CD4-positive, alpha-beta T cell (primary cell): ENCODE measurements at regions not wholly inside any gene's neighbourhood (a gene's known extent, or its start where the extent isn't known, plus 50 kb on each side); places are given as distances from the start of the nearest gene placed in this dataset.

Experiments
- ATAC-seq: fragments of 200-7000 bp; cut with Tn5 transposase; one replicate; pipeline ENCODE4 v1.10.0; 2022; ENCODE audit warnings: mild to moderate bottlenecking; ENCODE audit not compliant: poor library complexity
- CTCF ChIA-PET: fragments of 350-600 bp; sonication (Branson Sonifier 250); formaldehyde crosslinking; loops from one replicate; lab custom pipeline; 2021; ENCODE audit warnings: antibody characterized with exemption, inconsistent platforms; lab: Charles Lee
- POLR2A ChIA-PET: fragments of 350-600 bp; sonication (Branson Sonifier 250); formaldehyde crosslinking; loops from one replicate; lab custom pipeline; 2021; ENCODE audit warnings: antibody characterized with exemption, inconsistent platforms; lab: Charles Lee
- DNase-seq, 14 experiments: peaks; one replicate each; pipeline ENCODE4 v3.0.0-alpha.2; 2013 to 2020; ENCODE audit warnings: mixed read lengths in 2 of 14
- H3K27ac ChIP-seq, 2 donors: one replicate each; pipeline versions ENCODE4 v1.5.1 to v1.7.0; 2013; ENCODE audit warnings: low read length in 2 of 2, low read depth in 1 of 2, mild to moderate bottlenecking in 1 of 2
- H3K27me3 ChIP-seq, 2 experiments: 1 replicate in 1 of 2; 2 replicates in 1 of 2; pipeline versions ENCODE4 v1.6.1 to v1.7.0; 2013; ENCODE audit warnings: low read length in 2 of 2, control low read depth in 1 of 2, mild to moderate bottlenecking in 1 of 2, moderate library complexity in 1 of 2; ENCODE audit not compliant: insufficient read depth in 2 of 2, control insufficient read depth in 1 of 2
- H3K36me3 ChIP-seq: one replicate; pipeline ENCODE4 v1.6.1; 2013; ENCODE audit warnings: low read length, control low read depth; ENCODE audit not compliant: insufficient read depth
- H3K4me1 ChIP-seq: one replicate; pipeline ENCODE4 v1.6.1; 2013; ENCODE audit warnings: low read length, control low read depth; ENCODE audit not compliant: insufficient read depth
- H3K4me3 ChIP-seq: one replicate; pipeline ENCODE4 v1.5.1; 2013; ENCODE audit warnings: mild to moderate bottlenecking, low read length, moderate library complexity
- H3K9me3 ChIP-seq, 2 experiments: 1 replicate in 1 of 2; 2 replicates in 1 of 2; pipeline versions ENCODE4 v1.6.1 to v1.7.0; 2013; ENCODE audit warnings: low read length in 2 of 2, mild to moderate bottlenecking in 2 of 2, control low read depth in 1 of 2, moderate library complexity in 1 of 2; ENCODE audit not compliant: control insufficient read depth in 1 of 2, insufficient read depth in 1 of 2
- H3K27ac Mint-ChIP-seq: one replicate; pipeline ENCODE4 v1.8.0; 2020; ENCODE audit warnings: mixed read lengths
- H3K27me3 Mint-ChIP-seq: one replicate; pipeline ENCODE4 v1.8.0; 2021; ENCODE audit warnings: mixed read lengths
- H3K36me3 Mint-ChIP-seq: one replicate; pipeline ENCODE4 v1.8.0; 2021; ENCODE audit warnings: low read depth, mixed read lengths
- H3K4me1 Mint-ChIP-seq: one replicate; pipeline ENCODE4 v1.8.0; 2021; ENCODE audit warnings: low read depth, mixed read lengths
- H3K4me3 Mint-ChIP-seq: one replicate; pipeline ENCODE4 v1.8.0; 2020; ENCODE audit warnings: mild to moderate bottlenecking, mixed read lengths
- H3K9me3 Mint-ChIP-seq: one replicate; pipeline ENCODE4 v1.8.0; 2020; ENCODE audit warnings: mixed read lengths
- CTCF ChIP-seq: fragments of 200-600 bp; IDR thresholded peaks from one replicate; pipeline ENCODE4 v1.8.0; 2022; ENCODE audit warnings: antibody characterized with exemption, mild to moderate bottlenecking
- intact Hi-C, 2 experiments: fragments of 100-400 bp; cut with DNase I in 1 of 2; cut with micrococcal nuclease in 1 of 2; formaldehyde crosslinking; loops; one replicate each; pipeline versions ENCODE4 v1.15.1 to v1.9.0; 2023 to 2025; cut with DNase I, micrococcal nuclease

GRCh38 chr2:64748147-64748546 lies 94.4 kb upstream of the SERTAD2 start:
- Histone ChIP-seq H3K9me3 (no peaks in the 10 kb centered on the region), H3K27ac (no peak overlapping the region), H3K4me3 (no peak overlapping the region), H3K36me3 (no peaks in the 10 kb centered on the region), H3K4me1 (peaks cover 16% of the 10 kb centered on the region), H3K27me3 (no peaks in the 10 kb centered on the region)
- CTCF ChIA-PET: interaction anchor here (1.6 to 4.2 kb wide), 3 partner anchors 21 to 102 kb away, joined by 6 to 18 read pairs (median 13); partner anchors contain the start of gene SERTAD2
- Mint-ChIP-seq H3K9me3 (no peaks in the 10 kb centered on the region), H3K4me3 (no peak overlapping the region), H3K4me1 (peaks cover 37% of the 10 kb centered on the region), H3K36me3 (peaks cover 11% of the 10 kb centered on the region), H3K27me3 (no peaks in the 10 kb centered on the region), H3K27ac (peak overlapping the region; percentile 92)
- intact Hi-C loops: no loop called here
- TF ChIP-seq CTCF: no peak
- no peak for ATAC-seq
- no peak for DNase-seq
- POLR2A ChIA-PET: interaction anchor here (0.8 to 6.4 kb wide), 5 partner anchors 10 to 104 kb away, joined by 4 to 395 read pairs (median 5); partner anchors contain the start of gene SERTAD2

- Mint-ChIP-seq H3K27me3 (no peaks in the 10 kb centered on the region), H3K4me3 (peak overlapping the region; percentile 74), H3K27ac (peak overlapping the region; percentile 92), H3K9me3 (no peaks in the 10 kb centered on the region), H3K36me3 (peaks cover 11% of the 10 kb centered on the region), H3K4me1 (peaks cover 37% of the 10 kb centered on the region)
- no peak for ATAC-seq
- ChIA-PET CTCF (interaction anchor here (1.0 to 5.4 kb wide), 4 partner anchors 15 to 102 kb away, joined by 5 to 35 read pairs (median 16); partner anchors contain the start of gene SERTAD2), POLR2A (interaction anchor here (0.8 to 6.4 kb wide), 10 partner anchors 10 to 104 kb away, joined by 3 to 395 read pairs (median 9); partner anchors contain the start of gene SERTAD2)
- TF ChIP-seq CTCF: no peak
- Histone ChIP-seq H3K9me3 (no peaks in the 10 kb centered on the region), H3K27ac (no peak overlapping the region), H3K27me3 (no peaks in the 10 kb centered on the region), H3K4me1 (peaks cover 16% of the 10 kb centered on the region), H3K4me3 (no peak overlapping the region), H3K36me3 (no peaks in the 10 kb centered on the region)
- intact Hi-C loops: no loop called here
- DNase-seq: peak in 1 of 14 experiments; percentile 18
These were observed 94.8 kb upstream of the SERTAD2 start for GRCh38 chr2:64748561-64748960.

GRCh38 chr2:64749446-64749845 lies 95.7 kb upstream of the SERTAD2 start:
- no peaks in the 10 kb centered on the region for H3K9me3 ChIP-seq
- CTCF ChIA-PET: interaction anchor here (0.8 to 5.4 kb wide), 5 partner anchors 14 to 103 kb away, joined by 3 to 35 read pairs (median 13); partner anchors contain the start of gene SERTAD2
- POLR2A ChIA-PET: interaction anchor here (1.0 to 6.4 kb wide), 14 partner anchors 11 to 226 kb away, joined by 3 to 395 read pairs (median 24); partner anchors contain the start of genes AFTPH and SERTAD2
- H3K27ac ChIP-seq: peak overlapping the region; percentile 75 to 81
- ATAC-seq (no peak), DNase-seq (peak in 2 of 14 experiments; percentile 27 to 36)
- H3K4me3 ChIP-seq: peak overlapping the region; percentile 96
- H3K4me3 Mint-ChIP-seq: peak overlapping the region; percentile 95
- intact Hi-C loops: no loop called here
- peak overlapping the region; percentile 92 for H3K27ac Mint-ChIP-seq
- H3K4me1 Mint-ChIP-seq: peaks cover 37% of the 10 kb centered on the region
- no peaks in the 10 kb centered on the region for H3K27me3 ChIP-seq
- peaks cover 11% of the 10 kb centered on the region for H3K36me3 Mint-ChIP-seq
- TF ChIP-seq CTCF: peak; percentile 21
- no peaks in the 10 kb centered on the region for H3K9me3 Mint-ChIP-seq
- no peaks in the 10 kb centered on the region for H3K36me3 ChIP-seq
- H3K4me1 ChIP-seq: peaks cover 16% of the 10 kb centered on the region
- H3K27me3 Mint-ChIP-seq: no peaks in the 10 kb centered on the region
